GM12878 (cell line): ENCODE measurements at regions not wholly inside any gene's neighbourhood (a gene's known extent, or its start where the extent isn't known, plus 50 kb on each side); places are given as distances from the start of the nearest gene placed in this dataset.

Experiments
- ATAC-seq: fragments of 200-7000 bp; cut with Tn5 transposase; 3 replicates; pipeline ENCODE4 v1.9.1; 2020; ENCODE audit warnings: mild to moderate bottlenecking, moderate library complexity
- BruUV-seq: library from RNA; stranded (reverse); fragments of 400-500 nt; replicated peaks from 2 replicates; lab custom pipeline; 2021; lab: Mats Ljungman, UMichigan
- CTCF ChIA-PET: fragments of 300-600 bp; sonication (Branson Sonifier 250); formaldehyde crosslinking; extraction: SDS; loops from one replicate; lab custom pipeline; 2021; ENCODE audit warnings: inconsistent platforms; lab: Yijun Ruan, JAX
- POLR2A ChIA-PET: fragments of 350-600 bp; formaldehyde crosslinking; extraction: SDS; loops from one replicate; lab custom pipeline; 2021; ENCODE audit warnings: inconsistent platforms; lab: Charles Lee
- RAD21 ChIA-PET: fragments of 300-600 bp; sonication (Branson Sonifier 250); formaldehyde crosslinking; loops from one replicate; lab custom pipeline; 2023; ENCODE audit warnings: antibody characterized with exemption; ENCODE audit not compliant: unreplicated experiment; lab: Charles Lee
- SMC1A ChIA-PET: fragments of 300-600 bp; sonication (Branson Sonifier 250); formaldehyde crosslinking; loops from one replicate; lab custom pipeline; 2023; ENCODE audit not compliant: unreplicated experiment, uncharacterized antibody; lab: Charles Lee
- DNase-seq: peaks from one replicate; pipeline ENCODE4 v3.0.0-alpha.2; 2011; ENCODE audit warnings: low read depth, low spot score
- FAIRE-seq: peaks from 3 replicates; lab custom pipeline; 2011; peaks lifted over from hg19 to GRCh38; lab: Jason Lieb, UNC
- H2AFZ ChIP-seq: 2 replicates; pipeline ENCODE4 v1.6.0; 2011; ENCODE audit warnings: low read depth, low read length, control low read depth; ENCODE audit not compliant: control insufficient read depth
- H3K27ac ChIP-seq: 2 replicates; pipeline ENCODE4 v1.5.1; 2011; ENCODE audit warnings: control low read depth; ENCODE audit not compliant: control insufficient read depth, insufficient read depth
- H3K27me3 ChIP-seq, 2 experiments: replicated peaks in 1 of 2; 2 replicates each; pipeline versions ENCODE4 v1.6.0 to v1.6.1; 2011; ENCODE audit warnings: low read length in 1 of 2; ENCODE audit not compliant: control insufficient read depth in 2 of 2, insufficient read depth in 2 of 2
- H3K36me3 ChIP-seq, 2 experiments: 2 replicates each; pipeline ENCODE4 v1.5.1; 2011; ENCODE audit warnings: low read length in 1 of 2; ENCODE audit not compliant: control insufficient read depth in 2 of 2, insufficient read depth in 2 of 2
- H3K4me1 ChIP-seq: 2 replicates; pipeline ENCODE4 v1.6.1; 2011; ENCODE audit warnings: mild to moderate bottlenecking, low read length, moderate library complexity, mixed read lengths; ENCODE audit not compliant: control insufficient read depth, insufficient read depth
- H3K4me2 ChIP-seq: 2 replicates; pipeline ENCODE4 v1.6.0; 2011; ENCODE audit warnings: control low read depth; ENCODE audit not compliant: control insufficient read depth, insufficient read depth
- H3K4me3 ChIP-seq: fragments of 200-600 bp; sonication (generic); 2 replicates; pipeline ENCODE4 v1.5.1; 2016
- H3K79me2 ChIP-seq: 2 replicates; pipeline ENCODE4 v1.6.0; 2011; ENCODE audit warnings: low read length; ENCODE audit not compliant: control insufficient read depth, insufficient read depth
- H3K9ac ChIP-seq: 2 replicates; pipeline ENCODE4 v1.8.0; 2011; ENCODE audit warnings: low read length, control low read depth, mixed read lengths; ENCODE audit not compliant: control insufficient read depth, insufficient read depth
- H3K9me3 ChIP-seq: replicated peaks from 3 replicates; pipeline ENCODE4 v1.5.1; 2011; ENCODE audit warnings: mild to moderate bottlenecking, low read length; ENCODE audit not compliant: control insufficient read depth, insufficient read depth
- H4K20me1 ChIP-seq: 2 replicates; pipeline ENCODE4 v1.6.0; 2011; ENCODE audit not compliant: control insufficient read depth, insufficient read depth
- BACH1 ChIP-seq: fragments of 450-650 bp; IDR thresholded peaks from 2 replicates; pipeline ENCODE4 v1.6.1; 2017; ENCODE audit warnings: mild to moderate bottlenecking, borderline replicate concordance
- BHLHE40 ChIP-seq, 2 experiments: fragments of 450-650 bp in 1 of 2; IDR thresholded peaks; 2 replicates each; pipeline ENCODE4 v1.6.1; 2011 to 2017; ENCODE audit warnings: low read depth in 2 of 2, borderline replicate concordance in 1 of 2, improper control_type of control experiment in 1 of 2, low read length in 1 of 2, mild to moderate bottlenecking in 1 of 2
- CBX3 ChIP-seq: fragments of 200-600 bp; sonication (generic); IDR thresholded peaks from 2 replicates; pipeline ENCODE4 v1.6.1; 2016; ENCODE audit warnings: low read depth, borderline replicate concordance
- EP300 ChIP-seq, 2 experiments: fragments of 150-350 bp in 1 of 2; IDR thresholded peaks; 2 replicates each; pipeline ENCODE4 v1.6.1; 2011 to 2012; ENCODE audit warnings: low read depth in 2 of 2, low read length in 2 of 2, borderline replicate concordance in 1 of 2, improper control_type of control experiment in 1 of 2, inconsistent platforms in 1 of 2; ENCODE audit not compliant: control insufficient read depth in 1 of 2
- ETV6 ChIP-seq, 2 experiments: fragments of 450-650 bp in 1 of 2; IDR thresholded peaks in 1 of 2; conservative IDR thresholded peaks in 1 of 2; 2 replicates each; pipeline ENCODE4 v1.6.1; 2014; ENCODE audit warnings: antibody characterized with exemption in 1 of 2, borderline replicate concordance in 1 of 2, low read depth in 1 of 2, mild to moderate bottlenecking in 1 of 2, moderate library complexity in 1 of 2
- EZH2 ChIP-seq: IDR thresholded peaks from 2 replicates; pipeline ENCODE4 v1.6.1; 2012; ENCODE audit warnings: low read depth, mild to moderate bottlenecking, control low read depth, inconsistent platforms, low read length, borderline replicate concordance; ENCODE audit not compliant: control insufficient read depth
- FOXK2 ChIP-seq: fragments of 450-650 bp; IDR thresholded peaks from 2 replicates; pipeline ENCODE4 v1.6.1; 2017; ENCODE audit warnings: mild to moderate bottlenecking, moderate library complexity
- HDGF ChIP-seq: fragments of 450-650 bp; IDR thresholded peaks from 2 replicates; pipeline ENCODE4 v1.6.1; 2016; ENCODE audit warnings: antibody characterized with exemption
- NBN ChIP-seq: fragments of 450-650 bp; IDR thresholded peaks from 2 replicates; pipeline ENCODE4 v1.6.1; 2016
- POU2F2 ChIP-seq: IDR thresholded peaks from 3 replicates; pipeline ENCODE4 v1.6.1; 2011; ENCODE audit warnings: low read depth, mild to moderate bottlenecking, low read length, borderline replicate concordance
- RAD21 ChIP-seq: IDR thresholded peaks from 2 replicates; pipeline ENCODE4 v1.6.1; 2011; ENCODE audit warnings: mild to moderate bottlenecking, low read depth, low read length, moderate library complexity; ENCODE audit not compliant: insufficient read depth
- RUNX3 ChIP-seq: IDR thresholded peaks from 2 replicates; pipeline ENCODE4 v1.6.1; 2012; ENCODE audit warnings: low read length, inconsistent platforms
- SREBF2 ChIP-seq: IDR thresholded peaks from 2 replicates; pipeline ENCODE4 v1.6.1; 2012; ENCODE audit warnings: mild to moderate bottlenecking, low read length
- ZNF207 ChIP-seq: fragments of 450-650 bp; IDR thresholded peaks from 2 replicates; pipeline ENCODE4 v1.6.1; 2014; ENCODE audit warnings: antibody characterized with exemption, mild to moderate bottlenecking, borderline replicate concordance
- ZNF217 ChIP-seq: fragments of 450-650 bp; IDR thresholded peaks from 2 replicates; pipeline ENCODE4 v1.6.1; 2017; ENCODE audit warnings: antibody characterized with exemption, mild to moderate bottlenecking
- WGBS: methylation state at CpG from one replicate; pipeline ENCODE4 v1.1.6; 2016; ENCODE audit warnings: low lambda C conversion rate; ENCODE audit not compliant: insufficient replicate concordance, insufficient coverage; ENCODE audit errors: missing lambda C conversion rate; 5-methylcytosine and 5-hydroxymethylcytosine counted together
- in situ Hi-C: fragments of 300-500 bp; cut with MboI; formaldehyde crosslinking; loops from 9 replicates; pipeline ENCODE4 v1.14.3; 2018; ENCODE audit warnings: mixed read lengths
- intact Hi-C: fragments of 100-400 bp; cut with micrococcal nuclease; formaldehyde crosslinking; loops from one replicate; pipeline ENCODE4 v1.14.2; 2022; ENCODE audit not compliant: unreplicated experiment
- TF ChIP-seq, protein P1 (sequence below): fragments of 450-650 bp; IDR thresholded peaks from 2 replicates; pipeline ENCODE4 v1.6.1; 2016; ENCODE audit warnings: mild to moderate bottlenecking, moderate library complexity, borderline replicate concordance
- TF ChIP-seq, protein P2 (sequence below): fragments of 450-650 bp; conservative IDR thresholded peaks from 2 replicates; pipeline ENCODE4 v1.6.1; 2017; ENCODE audit warnings: mild to moderate bottlenecking, moderate library complexity

DNA sequence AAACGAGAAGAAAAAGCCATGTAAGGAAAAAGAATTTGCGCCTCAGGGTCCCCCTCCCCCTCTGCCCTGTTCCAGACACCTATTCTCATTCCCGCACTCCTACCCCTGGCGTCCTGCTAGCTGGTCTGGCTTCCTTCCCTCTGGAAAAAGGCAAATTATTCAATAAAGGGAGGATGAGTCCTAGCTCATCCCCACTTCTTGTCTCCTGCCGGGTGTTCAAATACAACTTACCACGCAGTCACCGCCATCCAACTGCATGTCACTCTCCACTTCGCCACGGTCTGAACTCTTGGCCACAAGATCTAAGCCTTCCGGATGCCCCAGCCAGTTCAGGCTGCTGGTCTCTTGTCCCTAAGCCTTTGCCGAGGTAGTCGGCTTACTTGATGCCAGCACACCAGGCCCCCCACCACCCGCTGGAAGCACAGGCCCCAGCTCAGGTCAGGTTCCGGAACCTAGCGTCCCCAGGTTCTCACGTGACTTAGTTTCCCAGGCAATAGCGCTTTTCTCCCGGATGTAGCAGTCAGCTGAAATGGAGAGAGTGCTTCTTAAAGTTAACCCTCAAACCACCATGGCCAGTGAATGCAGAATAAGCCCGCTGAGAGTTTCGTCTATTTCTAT is 209.6 kb upstream of the SPIN4 start (continued):
- TF ChIP-seq, protein P1, sequence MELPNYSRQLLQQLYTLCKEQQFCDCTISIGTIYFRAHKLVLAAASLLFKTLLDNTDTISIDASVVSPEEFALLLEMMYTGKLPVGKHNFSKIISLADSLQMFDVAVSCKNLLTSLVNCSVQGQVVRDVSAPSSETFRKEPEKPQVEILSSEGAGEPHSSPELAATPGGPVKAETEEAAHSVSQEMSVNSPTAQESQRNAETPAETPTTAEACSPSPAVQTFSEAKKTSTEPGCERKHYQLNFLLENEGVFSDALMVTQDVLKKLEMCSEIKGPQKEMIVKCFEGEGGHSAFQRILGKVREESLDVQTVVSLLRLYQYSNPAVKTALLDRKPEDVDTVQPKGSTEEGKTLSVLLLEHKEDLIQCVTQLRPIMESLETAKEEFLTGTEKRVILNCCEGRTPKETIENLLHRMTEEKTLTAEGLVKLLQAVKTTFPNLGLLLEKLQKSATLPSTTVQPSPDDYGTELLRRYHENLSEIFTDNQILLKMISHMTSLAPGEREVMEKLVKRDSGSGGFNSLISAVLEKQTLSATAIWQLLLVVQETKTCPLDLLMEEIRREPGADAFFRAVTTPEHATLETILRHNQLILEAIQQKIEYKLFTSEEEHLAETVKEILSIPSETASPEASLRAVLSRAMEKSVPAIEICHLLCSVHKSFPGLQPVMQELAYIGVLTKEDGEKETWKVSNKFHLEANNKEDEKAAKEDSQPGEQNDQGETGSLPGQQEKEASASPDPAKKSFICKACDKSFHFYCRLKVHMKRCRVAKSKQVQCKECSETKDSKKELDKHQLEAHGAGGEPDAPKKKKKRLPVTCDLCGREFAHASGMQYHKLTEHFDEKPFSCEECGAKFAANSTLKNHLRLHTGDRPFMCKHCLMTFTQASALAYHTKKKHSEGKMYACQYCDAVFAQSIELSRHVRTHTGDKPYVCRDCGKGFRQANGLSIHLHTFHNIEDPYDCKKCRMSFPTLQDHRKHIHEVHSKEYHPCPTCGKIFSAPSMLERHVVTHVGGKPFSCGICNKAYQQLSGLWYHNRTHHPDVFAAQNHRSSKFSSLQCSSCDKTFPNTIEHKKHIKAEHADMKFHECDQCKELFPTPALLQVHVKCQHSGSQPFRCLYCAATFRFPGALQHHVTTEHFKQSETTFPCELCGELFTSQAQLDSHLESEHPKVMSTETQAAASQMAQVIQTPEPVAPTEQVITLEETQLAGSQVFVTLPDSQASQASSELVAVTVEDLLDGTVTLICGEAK: peak; percentile 77; the same call in 1 of the 2 replicates
- TF ChIP-seq BHLHE40 (IDR thresholded peaks at IDR 0.05; ENCODE audit: borderline replicate concordance in 1 of 2, low read depth in 2 of 2, low read length in 1 of 2): peak; percentile 72 to 89

DNA sequence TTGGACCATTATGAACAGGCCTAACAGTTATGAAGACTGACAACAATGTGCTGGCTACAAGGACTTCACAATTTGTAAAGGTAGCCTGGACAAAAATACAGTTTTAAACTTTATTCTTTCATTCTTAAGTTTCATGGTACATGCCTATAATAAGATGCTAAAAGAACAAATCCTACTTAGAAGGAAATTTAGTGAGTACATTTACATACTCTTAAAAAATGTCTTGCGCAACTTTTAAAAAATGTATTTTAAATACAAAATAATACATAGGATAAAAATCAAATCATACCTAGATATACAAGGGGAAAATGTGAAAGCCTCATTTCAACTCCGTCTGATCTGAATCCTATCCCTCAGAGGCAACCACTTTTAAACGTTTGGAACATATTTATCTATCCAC is 200.7 kb upstream of the SPIN4 start:
- 81% methylated on average over 3 of the region's 3 CpGs for whole genome bisulfite sequencing
- no TSS peak for BruUV-seq
- CTCF ChIA-PET: no interaction called here
- no peaks in the 10 kb centered on the region for H4K20me1 ChIP-seq
- DNase-seq (no peak), FAIRE-seq (no peak), ATAC-seq (no peak)
- no peaks in the 10 kb centered on the region for H3K27me3 ChIP-seq
- no peak overlapping the region for H3K27ac ChIP-seq
- H3K79me2 ChIP-seq: no peaks in the 10 kb centered on the region
- H2AFZ ChIP-seq: no peak overlapping the region
- POLR2A ChIA-PET: interaction anchor here (0.7 kb wide), 1 partner anchor 46 kb away, joined by 3 read pairs; no protein-coding TSS in a partner anchor
- H3K9me3 ChIP-seq: no peaks in the 10 kb centered on the region; the same call in 2 of the 3 replicates
- intact Hi-C loops (no loop called here), in situ Hi-C loops (no loop called here)
- SMC1A ChIA-PET: no interaction called here
- no peaks in the 10 kb centered on the region for H3K36me3 ChIP-seq
- no peaks in the 10 kb centered on the region for H3K4me1 ChIP-seq
- no peak overlapping the region for H3K4me2 ChIP-seq
- no peak overlapping the region for H3K9ac ChIP-seq
- H3K4me3 ChIP-seq: no peak overlapping the region
- RAD21 ChIA-PET: no interaction called here
- TF ChIP-seq ZNF207: no peak
- no peak for TF ChIP-seq EZH2
- no peak for TF ChIP-seq RUNX3
- no peak for TF ChIP-seq HDGF
- TF ChIP-seq RAD21: no peak
- TF ChIP-seq SREBF2: no peak
- no peak for TF ChIP-seq POU2F2
- TF ChIP-seq, protein P2, sequence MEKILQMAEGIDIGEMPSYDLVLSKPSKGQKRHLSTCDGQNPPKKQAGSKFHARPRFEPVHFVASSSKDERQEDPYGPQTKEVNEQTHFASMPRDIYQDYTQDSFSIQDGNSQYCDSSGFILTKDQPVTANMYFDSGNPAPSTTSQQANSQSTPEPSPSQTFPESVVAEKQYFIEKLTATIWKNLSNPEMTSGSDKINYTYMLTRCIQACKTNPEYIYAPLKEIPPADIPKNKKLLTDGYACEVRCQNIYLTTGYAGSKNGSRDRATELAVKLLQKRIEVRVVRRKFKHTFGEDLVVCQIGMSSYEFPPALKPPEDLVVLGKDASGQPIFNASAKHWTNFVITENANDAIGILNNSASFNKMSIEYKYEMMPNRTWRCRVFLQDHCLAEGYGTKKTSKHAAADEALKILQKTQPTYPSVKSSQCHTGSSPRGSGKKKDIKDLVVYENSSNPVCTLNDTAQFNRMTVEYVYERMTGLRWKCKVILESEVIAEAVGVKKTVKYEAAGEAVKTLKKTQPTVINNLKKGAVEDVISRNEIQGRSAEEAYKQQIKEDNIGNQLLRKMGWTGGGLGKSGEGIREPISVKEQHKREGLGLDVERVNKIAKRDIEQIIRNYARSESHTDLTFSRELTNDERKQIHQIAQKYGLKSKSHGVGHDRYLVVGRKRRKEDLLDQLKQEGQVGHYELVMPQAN: no peak
- TF ChIP-seq EP300 (IDR thresholded peaks at IDR 0.05; ENCODE audit: borderline replicate concordance in 1 of 2, control insufficient read depth in 1 of 2, low read depth in 2 of 2, low read length in 2 of 2): no peak
- TF ChIP-seq ZNF217: no peak
- no peak for TF ChIP-seq ETV6 (conservative IDR thresholded peaks at IDR 0.05 in 1 of 2, IDR thresholded peaks at IDR 0.05 in 1 of 2; ENCODE audit: borderline replicate concordance in 1 of 2, low read depth in 1 of 2)
- TF ChIP-seq CBX3: no peak
- no peak for TF ChIP-seq FOXK2
- TF ChIP-seq BACH1: no peak
- no peak for TF ChIP-seq NBN
